ENCODE measurements at regions not wholly inside any gene's neighbourhood (a gene's known extent, or its start where the extent isn't known, plus 50 kb on each side); places are given as distances from the start of the nearest gene placed in this dataset.
"Not testable (repeated sequence)": the region's sequence is repeated elsewhere in the genome, so short reads cannot be mapped to it uniquely, and the experiment has no call there.

- Histone ChIP-seq H3K4me3 (ENCODE audit: low read length) (no peak overlapping the region), H3K4me1 (ENCODE audit: control insufficient read depth, insufficient read depth, low read length) (no peaks in the 10 kb centered on the region), H3K9me3 (ENCODE audit: control insufficient read depth, low read depth, low read length) (no peaks in the 10 kb centered on the region), H3K36me3 (ENCODE audit: control insufficient read depth, insufficient read depth, low read length) (no peaks in the 10 kb centered on the region), H3K27me3 (ENCODE audit: control insufficient read depth, insufficient read depth, low read length) (no peaks in the 10 kb centered on the region), H3K27ac (ENCODE audit: low read length) (no peak overlapping the region)
- no peak for DNase-seq
- 100% methylated on average over 1 of the region's 2 CpGs for WGBS (ENCODE audit: insufficient coverage, low lambda C conversion rate)
These were observed 449.0 kb upstream of the RGS18 start for GRCh38 chr1:191709215-191709614.

GRCh38 chr1:191711961-191712360, 446.3 kb upstream of the RGS18 start:
- Histone ChIP-seq H3K4me3 (ENCODE audit: low read length) (no peak overlapping the region), H3K9me3 (ENCODE audit: control insufficient read depth, low read depth, low read length) (no peaks in the 10 kb centered on the region), H3K36me3 (ENCODE audit: control insufficient read depth, insufficient read depth, low read length) (no peaks in the 10 kb centered on the region), H3K27ac (ENCODE audit: low read length) (no peak overlapping the region), H3K27me3 (ENCODE audit: control insufficient read depth, insufficient read depth, low read length) (no peaks in the 10 kb centered on the region), H3K4me1 (ENCODE audit: control insufficient read depth, insufficient read depth, low read length) (no peaks in the 10 kb centered on the region)
- no CpG with 5 or more reads among the region's 6 CpGs for WGBS (ENCODE audit: insufficient coverage, low lambda C conversion rate)
- DNase-seq = no peak

- Histone ChIP-seq H3K27ac (ENCODE audit: low read length) (no peak overlapping the region), H3K27me3 (ENCODE audit: control insufficient read depth, insufficient read depth, low read length) (no peaks in the 10 kb centered on the region), H3K4me3 (ENCODE audit: low read length) (no peak overlapping the region), H3K4me1 (ENCODE audit: control insufficient read depth, insufficient read depth, low read length) (no peaks in the 10 kb centered on the region), H3K36me3 (ENCODE audit: control insufficient read depth, insufficient read depth, low read length) (no peaks in the 10 kb centered on the region), H3K9me3 (ENCODE audit: control insufficient read depth, low read depth, low read length) (no peaks in the 10 kb centered on the region)
- 100% methylated on average over 1 of the region's 2 CpGs for WGBS (ENCODE audit: insufficient coverage, low lambda C conversion rate)
- no peak for DNase-seq
These were observed 443.4 kb upstream of the RGS18 start for GRCh38 chr1:191714845-191715244.

- no peak for DNase-seq
- peaks cover 6% of the 10 kb centered on the region for H3K9me3 ChIP-seq (ENCODE audit: control insufficient read depth, low read depth, low read length)
- no peak overlapping the region for H3K27ac ChIP-seq (ENCODE audit: low read length)
- H3K36me3 ChIP-seq (ENCODE audit: control insufficient read depth, insufficient read depth, low read length) = no peaks in the 10 kb centered on the region
- H3K27me3 ChIP-seq (ENCODE audit: control insufficient read depth, insufficient read depth, low read length) = no peaks in the 10 kb centered on the region
- no peak overlapping the region for H3K4me3 ChIP-seq (ENCODE audit: low read length)
- no peaks in the 10 kb centered on the region for H3K4me1 ChIP-seq (ENCODE audit: control insufficient read depth, insufficient read depth, low read length)
- no CpG with 5 or more reads among the region's 3 CpGs for WGBS (ENCODE audit: insufficient coverage, low lambda C conversion rate)
These were observed 428.5 kb upstream of the RGS18 start for GRCh38 chr1:191729742-191730141.

- H3K9me3 ChIP-seq (ENCODE audit: control insufficient read depth, low read depth, low read length); H3K36me3 ChIP-seq (ENCODE audit: control insufficient read depth, insufficient read depth, low read length); H3K27me3 ChIP-seq (ENCODE audit: control insufficient read depth, insufficient read depth, low read length); H3K27ac ChIP-seq (ENCODE audit: low read length); DNase-seq; H3K4me3 ChIP-seq (ENCODE audit: low read length); H3K4me1 ChIP-seq (ENCODE audit: control insufficient read depth, insufficient read depth, low read length): not testable (repeated sequence)
- no CpG with 5 or more reads among the region's 49 CpGs for WGBS (ENCODE audit: insufficient coverage, low lambda C conversion rate)
These were observed 426.5 kb upstream of the RGS18 start for GRCh38 chr1:191731608-191732302.

- no peak overlapping the region for H3K4me3 ChIP-seq (ENCODE audit: low read length)
- DNase-seq = no peak
- H3K27me3 ChIP-seq (ENCODE audit: control insufficient read depth, insufficient read depth, low read length) = no peaks in the 10 kb centered on the region
- H3K9me3 ChIP-seq (ENCODE audit: control insufficient read depth, low read depth, low read length) = peaks cover 6% of the 10 kb centered on the region
- no peak overlapping the region for H3K27ac ChIP-seq (ENCODE audit: low read length)
- no peaks in the 10 kb centered on the region for H3K4me1 ChIP-seq (ENCODE audit: control insufficient read depth, insufficient read depth, low read length)
- no peaks in the 10 kb centered on the region for H3K36me3 ChIP-seq (ENCODE audit: control insufficient read depth, insufficient read depth, low read length)
These were observed 423.9 kb upstream of the RGS18 start for GRCh38 chr1:191734321-191734720.

- H3K4me3 ChIP-seq (ENCODE audit: low read length) = no peak overlapping the region
- WGBS (ENCODE audit: insufficient coverage, low lambda C conversion rate) = 100% methylated on average over 1 of the region's 2 CpGs
- no peak overlapping the region for H3K27ac ChIP-seq (ENCODE audit: low read length)
- H3K36me3 ChIP-seq (ENCODE audit: control insufficient read depth, insufficient read depth, low read length) = no peaks in the 10 kb centered on the region
- no peaks in the 10 kb centered on the region for H3K27me3 ChIP-seq (ENCODE audit: control insufficient read depth, insufficient read depth, low read length)
- no peak for DNase-seq
- H3K4me1 ChIP-seq (ENCODE audit: control insufficient read depth, insufficient read depth, low read length) = no peaks in the 10 kb centered on the region
- H3K9me3 ChIP-seq (ENCODE audit: control insufficient read depth, low read depth, low read length) = no peaks in the 10 kb centered on the region
These were observed 418.7 kb upstream of the RGS18 start for GRCh38 chr1:191739544-191739943.

- no peaks in the 10 kb centered on the region for H3K36me3 ChIP-seq (ENCODE audit: control insufficient read depth, insufficient read depth, low read length)
- H3K4me1 ChIP-seq (ENCODE audit: control insufficient read depth, insufficient read depth, low read length) = no peaks in the 10 kb centered on the region
- H3K9me3 ChIP-seq (ENCODE audit: control insufficient read depth, low read depth, low read length) = no peaks in the 10 kb centered on the region
- DNase-seq = no peak
- H3K27ac ChIP-seq (ENCODE audit: low read length) = no peak overlapping the region
- WGBS (ENCODE audit: insufficient coverage, low lambda C conversion rate) = 100% methylated on average over 3 of the region's 4 CpGs
- no peaks in the 10 kb centered on the region for H3K27me3 ChIP-seq (ENCODE audit: control insufficient read depth, insufficient read depth, low read length)
- no peak overlapping the region for H3K4me3 ChIP-seq (ENCODE audit: low read length)
These were observed 405.9 kb upstream of the RGS18 start for GRCh38 chr1:191752342-191752741.

- no peak for DNase-seq
- H3K27me3 ChIP-seq (ENCODE audit: control insufficient read depth, insufficient read depth, low read length) = no peaks in the 10 kb centered on the region
- H3K27ac ChIP-seq (ENCODE audit: low read length) = no peak overlapping the region
- no peaks in the 10 kb centered on the region for H3K9me3 ChIP-seq (ENCODE audit: control insufficient read depth, low read depth, low read length)
- no peak overlapping the region for H3K4me3 ChIP-seq (ENCODE audit: low read length)
- no peaks in the 10 kb centered on the region for H3K4me1 ChIP-seq (ENCODE audit: control insufficient read depth, insufficient read depth, low read length)
- H3K36me3 ChIP-seq (ENCODE audit: control insufficient read depth, insufficient read depth, low read length) = no peaks in the 10 kb centered on the region
- WGBS (ENCODE audit: insufficient coverage, low lambda C conversion rate) = 92% methylated on average over 2 of the region's 2 CpGs
These were observed 398.2 kb upstream of the RGS18 start for GRCh38 chr1:191760016-191760415.

- Histone ChIP-seq H3K9me3 (ENCODE audit: control insufficient read depth, low read depth, low read length) (no peaks in the 10 kb centered on the region), H3K27me3 (ENCODE audit: control insufficient read depth, insufficient read depth, low read length) (no peaks in the 10 kb centered on the region), H3K4me1 (ENCODE audit: control insufficient read depth, insufficient read depth, low read length) (no peaks in the 10 kb centered on the region), H3K27ac (ENCODE audit: low read length) (no peak overlapping the region), H3K36me3 (ENCODE audit: control insufficient read depth, insufficient read depth, low read length) (no peaks in the 10 kb centered on the region), H3K4me3 (ENCODE audit: low read length) (no peak overlapping the region)
- no CpG with 5 or more reads among the region's 1 CpG for WGBS (ENCODE audit: insufficient coverage, low lambda C conversion rate)
- DNase-seq = no peak
These were observed 369.7 kb upstream of the RGS18 start for GRCh38 chr1:191788551-191788950.

- no peak for DNase-seq
- no peak overlapping the region for H3K4me3 ChIP-seq (ENCODE audit: low read length)
- H3K4me1 ChIP-seq (ENCODE audit: control insufficient read depth, insufficient read depth, low read length) = no peaks in the 10 kb centered on the region
- H3K27me3 ChIP-seq (ENCODE audit: control insufficient read depth, insufficient read depth, low read length) = no peaks in the 10 kb centered on the region
- 88% methylated on average over 1 of the region's 1 CpG for whole genome bisulfite sequencing (ENCODE audit: insufficient coverage, low lambda C conversion rate)
- H3K27ac ChIP-seq (ENCODE audit: low read length) = no peak overlapping the region
- no peaks in the 10 kb centered on the region for H3K9me3 ChIP-seq (ENCODE audit: control insufficient read depth, low read depth, low read length)
- H3K36me3 ChIP-seq (ENCODE audit: control insufficient read depth, insufficient read depth, low read length) = no peaks in the 10 kb centered on the region
These were observed 360.1 kb upstream of the RGS18 start for GRCh38 chr1:191798178-191798577.

Measured in large intestine (tissue), 3 donors.